ENCODE measurements at regions not wholly inside any gene's neighbourhood (a gene's known extent, or its start where the extent isn't known, plus 50 kb on each side); places are given as distances from the start of the nearest gene placed in this dataset.

DNA sequence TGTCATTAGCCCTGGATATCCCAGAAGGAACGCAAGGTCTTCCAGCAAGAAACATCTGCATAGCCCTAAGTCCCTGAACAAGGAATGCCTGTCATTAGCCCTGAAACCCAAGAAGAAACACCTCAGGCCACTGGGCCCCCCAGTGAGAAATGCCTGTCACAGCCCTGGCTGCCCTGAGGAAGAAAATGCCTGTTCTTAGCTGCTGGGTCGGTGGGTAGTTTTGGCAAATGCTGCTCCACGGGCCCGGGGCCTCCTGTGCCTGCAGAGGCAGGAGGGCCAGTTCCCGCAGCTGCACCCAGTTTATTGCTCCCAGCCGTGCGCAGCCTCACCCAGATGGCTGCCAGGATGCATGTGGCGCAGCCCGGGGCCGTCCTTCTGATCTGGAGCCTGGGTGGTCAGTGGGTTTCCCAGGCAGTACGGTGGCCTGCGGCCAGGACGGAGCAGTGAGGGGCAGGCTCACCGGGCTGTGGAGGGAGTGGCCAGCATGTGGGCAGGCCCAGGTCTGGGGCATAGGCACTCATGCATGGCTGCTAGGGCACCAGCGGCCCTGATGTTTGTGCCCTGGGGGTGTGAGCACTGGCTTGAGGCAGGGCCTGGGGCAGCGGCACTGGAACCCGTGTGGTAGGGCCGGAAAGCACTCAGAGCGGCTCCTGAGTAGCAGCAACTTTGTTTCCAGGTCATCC lies 219.0 kb downstream of the ERMARD start:
- no peaks in the 10 kb centered on the region for H3K27me3 ChIP-seq
- no peaks in the 10 kb centered on the region for H3K4me1 ChIP-seq (ENCODE audit: low read depth)
- H3K27ac ChIP-seq, result no peak overlapping the region
- TF ChIP-seq, protein P1, sequence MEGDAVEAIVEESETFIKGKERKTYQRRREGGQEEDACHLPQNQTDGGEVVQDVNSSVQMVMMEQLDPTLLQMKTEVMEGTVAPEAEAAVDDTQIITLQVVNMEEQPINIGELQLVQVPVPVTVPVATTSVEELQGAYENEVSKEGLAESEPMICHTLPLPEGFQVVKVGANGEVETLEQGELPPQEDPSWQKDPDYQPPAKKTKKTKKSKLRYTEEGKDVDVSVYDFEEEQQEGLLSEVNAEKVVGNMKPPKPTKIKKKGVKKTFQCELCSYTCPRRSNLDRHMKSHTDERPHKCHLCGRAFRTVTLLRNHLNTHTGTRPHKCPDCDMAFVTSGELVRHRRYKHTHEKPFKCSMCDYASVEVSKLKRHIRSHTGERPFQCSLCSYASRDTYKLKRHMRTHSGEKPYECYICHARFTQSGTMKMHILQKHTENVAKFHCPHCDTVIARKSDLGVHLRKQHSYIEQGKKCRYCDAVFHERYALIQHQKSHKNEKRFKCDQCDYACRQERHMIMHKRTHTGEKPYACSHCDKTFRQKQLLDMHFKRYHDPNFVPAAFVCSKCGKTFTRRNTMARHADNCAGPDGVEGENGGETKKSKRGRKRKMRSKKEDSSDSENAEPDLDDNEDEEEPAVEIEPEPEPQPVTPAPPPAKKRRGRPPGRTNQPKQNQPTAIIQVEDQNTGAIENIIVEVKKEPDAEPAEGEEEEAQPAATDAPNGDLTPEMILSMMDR (IDR thresholded peaks at IDR 0.05; ENCODE audit: low read depth, low read length), result no peak
- H3K9me3 ChIP-seq (ENCODE audit: low read depth), result no peaks in the 10 kb centered on the region
- no peak for DNase-seq (ENCODE audit: low read depth in 1 of 2, low spot score in 1 of 2)
- H3K36me3 ChIP-seq, result no peaks in the 10 kb centered on the region
- H3K4me3 ChIP-seq, result no peak overlapping the region

DNA sequence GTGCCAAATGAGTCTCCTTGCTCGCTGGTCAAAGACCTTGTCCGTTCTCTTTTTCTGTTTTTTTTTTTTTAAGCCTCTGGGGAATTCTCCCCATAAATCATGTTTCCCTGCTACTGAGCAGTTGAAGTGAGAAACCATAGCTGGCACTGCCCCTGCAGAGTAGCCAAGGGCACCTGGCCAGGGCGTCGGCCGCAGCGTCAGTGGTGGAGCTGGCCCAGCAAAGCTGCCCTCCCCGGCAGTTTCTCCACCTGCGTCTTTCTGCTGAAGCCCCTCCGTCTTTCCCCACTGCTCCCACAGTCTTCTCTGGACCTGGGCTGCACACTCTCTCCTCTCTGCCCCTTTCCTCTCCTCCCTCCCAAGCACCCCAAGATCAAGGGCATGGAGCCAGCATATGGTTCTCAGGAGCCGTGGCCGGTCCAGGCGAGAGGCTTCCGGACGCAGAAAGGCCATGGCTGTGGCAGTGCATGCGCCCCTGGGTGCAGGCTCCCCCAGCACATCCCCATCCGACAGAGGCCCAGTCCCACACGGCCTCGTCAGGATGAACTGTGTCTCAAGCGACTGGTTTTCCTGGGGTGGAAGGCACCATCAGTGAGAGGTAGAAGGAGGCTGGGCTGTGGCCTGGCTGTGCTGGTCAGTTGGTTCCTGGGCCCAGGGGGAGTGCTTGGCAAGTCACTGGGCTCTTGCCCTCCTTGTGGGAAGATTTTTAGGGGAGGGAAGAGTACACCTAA lies 218.1 kb downstream of the ERMARD start:
- no peaks in the 10 kb centered on the region for H3K4me1 ChIP-seq (ENCODE audit: low read depth)
- TF ChIP-seq, protein P1 (IDR thresholded peaks at IDR 0.05; ENCODE audit: low read depth, low read length), result no peak
- H3K27ac ChIP-seq, result no peak overlapping the region
- no peaks in the 10 kb centered on the region for H3K27me3 ChIP-seq
- no peak for DNase-seq (ENCODE audit: low read depth in 1 of 2, low spot score in 1 of 2)
- no peak overlapping the region for H3K4me3 ChIP-seq
- no peaks in the 10 kb centered on the region for H3K36me3 ChIP-seq
- H3K9me3 ChIP-seq (ENCODE audit: low read depth), result no peaks in the 10 kb centered on the region

GRCh38 chr6:169968541-169969270 lies 217.3 kb downstream of the ERMARD start:
- Histone ChIP-seq H3K9me3 (ENCODE audit: low read depth) (no peaks in the 10 kb centered on the region), H3K36me3 (no peaks in the 10 kb centered on the region), H3K4me3 (no peak overlapping the region), H3K27me3 (no peaks in the 10 kb centered on the region), H3K27ac (no peak overlapping the region), H3K4me1 (ENCODE audit: low read depth) (no peaks in the 10 kb centered on the region)
- DNase-seq (ENCODE audit: low read depth in 1 of 2, low spot score in 1 of 2), result no peak
- TF ChIP-seq, protein P1 (IDR thresholded peaks at IDR 0.05; ENCODE audit: low read depth, low read length), result no peak

DNA sequence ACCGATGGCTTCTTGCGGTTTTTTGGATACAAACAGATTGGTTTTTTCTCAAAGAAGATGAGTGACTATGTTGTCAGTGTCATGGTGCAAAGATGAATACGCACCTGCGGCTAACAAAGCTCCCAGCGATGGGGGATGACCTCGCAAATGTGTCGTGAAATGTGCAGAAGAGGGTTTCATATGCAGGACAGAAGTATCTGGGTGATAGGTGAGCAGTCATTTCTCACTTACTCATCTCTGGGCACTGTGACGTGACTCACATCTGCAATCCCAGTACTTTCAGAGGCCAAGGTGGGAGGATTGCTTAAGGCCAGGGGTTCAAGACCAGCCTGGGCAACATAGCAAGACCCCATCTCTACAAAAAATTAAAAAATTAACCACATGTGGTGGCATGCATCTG lies 216.3 kb downstream of the ERMARD start:
- no peaks in the 10 kb centered on the region for H3K4me1 ChIP-seq (ENCODE audit: low read depth)
- no peaks in the 10 kb centered on the region for H3K9me3 ChIP-seq (ENCODE audit: low read depth)
- H3K4me3 ChIP-seq, result no peak overlapping the region
- TF ChIP-seq, protein P1 (IDR thresholded peaks at IDR 0.05; ENCODE audit: low read depth, low read length), result no peak
- no peak overlapping the region for H3K27ac ChIP-seq
- DNase-seq (ENCODE audit: low read depth in 1 of 2, low spot score in 1 of 2), result no peak
- peaks cover 2% of the 10 kb centered on the region for H3K27me3 ChIP-seq
- H3K36me3 ChIP-seq, result no peaks in the 10 kb centered on the region

GRCh38 chr6:169966312-169967181 lies 215.1 kb downstream of the ERMARD start:
- Histone ChIP-seq H3K4me3 (no peak overlapping the region), H3K4me1 (ENCODE audit: low read depth) (no peaks in the 10 kb centered on the region), H3K36me3 (no peaks in the 10 kb centered on the region), H3K9me3 (ENCODE audit: low read depth) (no peaks in the 10 kb centered on the region), H3K27ac (no peak overlapping the region), H3K27me3 (peaks cover 10% of the 10 kb centered on the region)
- no peak for DNase-seq (ENCODE audit: low read depth in 1 of 2, low spot score in 1 of 2)
- TF ChIP-seq, protein P1 (IDR thresholded peaks at IDR 0.05; ENCODE audit: low read depth, low read length), result no peak
